ENCODE measurements at regions not wholly inside any gene's neighbourhood (a gene's known extent, or its start where the extent isn't known, plus 50 kb on each side); places are given as distances from the start of the nearest gene placed in this dataset.

DNA sequence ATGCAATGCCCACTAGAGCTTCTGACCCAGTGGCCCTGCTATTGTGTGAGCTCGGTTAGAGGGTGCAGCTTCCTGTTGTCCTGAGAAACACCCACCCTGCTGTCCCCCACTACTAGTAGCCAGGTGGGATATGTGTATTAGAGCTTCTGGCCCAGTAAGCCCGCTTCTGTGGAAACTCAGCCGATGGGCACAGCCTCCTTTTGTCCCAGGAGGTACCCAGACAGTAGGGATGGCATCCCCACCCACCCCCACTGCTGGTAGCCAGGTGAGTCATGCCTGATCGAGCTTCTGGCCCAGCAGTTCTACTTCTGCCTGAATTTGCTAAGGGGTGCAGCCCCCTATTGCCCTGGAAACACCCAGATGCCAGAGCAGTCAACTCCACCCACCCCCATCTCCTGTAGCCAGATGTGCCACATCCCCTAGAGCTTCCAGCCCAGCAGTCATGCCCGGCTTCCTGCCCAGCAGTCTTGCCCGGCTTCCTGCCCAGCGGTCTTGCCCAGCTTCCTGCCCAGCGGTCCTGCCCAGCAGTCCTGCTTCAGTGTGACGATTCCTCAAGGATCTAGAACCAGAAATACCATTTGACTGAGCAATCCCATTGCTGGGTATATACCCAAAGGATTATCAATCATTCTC lies 162.7 kb upstream of the KLF8 start:
- Histone ChIP-seq H3K79me2 (no peaks in the 10 kb centered on the region), H3K4me2 (no peak overlapping the region), H3K27ac (no peak overlapping the region), H4K20me1 (ENCODE audit: insufficient read depth, poor library complexity, severe bottlenecking) (no peaks in the 10 kb centered on the region), H3K4me1 (ENCODE audit: insufficient read depth) (no peaks in the 10 kb centered on the region), H3K9me2 (replicated peaks; ENCODE audit: insufficient read depth) (no peaks in the 10 kb centered on the region), H3K4me3 (no peak overlapping the region), H3K27me3 (no peaks in the 10 kb centered on the region), H3K36me3 (replicated peaks; ENCODE audit: insufficient read depth, low read depth) (no peaks in the 10 kb centered on the region), H2AFZ (no peak overlapping the region), H3K9me3 (ENCODE audit: low read depth) (peaks cover 6% of the 10 kb centered on the region)
- DNase-seq (ENCODE audit: low spot score): no peak
- TF ChIP-seq CTCF (IDR thresholded peaks at IDR 0.05; ENCODE audit: poor library complexity): no peak
- TF ChIP-seq EZH2phosphoT487 (IDR thresholded peaks at IDR 0.05; ENCODE audit: low read depth, severe bottlenecking, unreplicated experiment): no peak
- no peak for TF ChIP-seq EZH2 (IDR thresholded peaks at IDR 0.05; ENCODE audit: borderline replicate concordance)
- 68% methylated on average over 9 of the region's 9 CpGs for WGBS (ENCODE audit: low lambda C conversion rate, missing lambda C conversion rate)

GRCh38 chrX:56089376-56089775 lies 142.8 kb upstream of the KLF8 start:
- 45% methylated on average over 2 of the region's 2 CpGs for WGBS (ENCODE audit: low lambda C conversion rate, missing lambda C conversion rate)
- H3K9me2 ChIP-seq (replicated peaks; ENCODE audit: insufficient read depth): no peaks in the 10 kb centered on the region
- no peaks in the 10 kb centered on the region for H3K9me3 ChIP-seq (ENCODE audit: low read depth)
- H3K4me3 ChIP-seq: no peak overlapping the region
- TF ChIP-seq EZH2 (IDR thresholded peaks at IDR 0.05; ENCODE audit: borderline replicate concordance): no peak
- H3K27me3 ChIP-seq: no peaks in the 10 kb centered on the region
- H3K27ac ChIP-seq: no peak overlapping the region
- no peak overlapping the region for H3K4me2 ChIP-seq
- no peaks in the 10 kb centered on the region for H4K20me1 ChIP-seq (ENCODE audit: insufficient read depth, poor library complexity, severe bottlenecking)
- no peak overlapping the region for H2AFZ ChIP-seq
- no peaks in the 10 kb centered on the region for H3K36me3 ChIP-seq (replicated peaks; ENCODE audit: insufficient read depth, low read depth)
- no peak for DNase-seq (ENCODE audit: low spot score)
- no peaks in the 10 kb centered on the region for H3K79me2 ChIP-seq
- no peaks in the 10 kb centered on the region for H3K4me1 ChIP-seq (ENCODE audit: insufficient read depth)

DNA sequence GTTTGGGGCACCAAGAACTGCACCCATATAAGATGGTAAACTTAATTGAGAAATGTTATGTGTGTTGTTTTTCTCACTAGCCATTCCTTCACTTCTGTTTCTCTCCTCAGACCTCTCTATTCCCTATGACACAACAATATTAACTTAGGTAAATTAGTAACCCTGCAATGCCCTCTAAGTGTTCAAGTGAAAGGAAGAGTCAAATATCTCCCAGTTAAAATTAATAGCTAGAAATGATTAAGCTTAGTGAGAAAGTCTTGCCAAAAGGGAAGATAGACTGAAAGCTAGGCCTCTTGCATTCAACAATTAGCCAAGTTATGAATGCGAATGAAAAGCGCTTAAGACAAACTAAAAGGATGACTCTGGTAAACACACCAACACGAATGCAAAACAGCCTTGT lies 132.9 kb upstream of the KLF8 start:
- no peak overlapping the region for H3K4me3 ChIP-seq
- no peaks in the 10 kb centered on the region for H3K9me2 ChIP-seq (replicated peaks; ENCODE audit: insufficient read depth)
- H3K79me2 ChIP-seq: no peaks in the 10 kb centered on the region
- H3K27me3 ChIP-seq: no peaks in the 10 kb centered on the region
- H4K20me1 ChIP-seq (ENCODE audit: insufficient read depth, poor library complexity, severe bottlenecking): no peaks in the 10 kb centered on the region
- no peaks in the 10 kb centered on the region for H3K4me1 ChIP-seq (ENCODE audit: insufficient read depth)
- whole genome bisulfite sequencing (ENCODE audit: low lambda C conversion rate, missing lambda C conversion rate): 77% methylated on average over 3 of the region's 3 CpGs
- no peak for TF ChIP-seq EZH2phosphoT487 (IDR thresholded peaks at IDR 0.05; ENCODE audit: low read depth, severe bottlenecking, unreplicated experiment)
- no peak for TF ChIP-seq EZH2 (IDR thresholded peaks at IDR 0.05; ENCODE audit: borderline replicate concordance)
- no peak for TF ChIP-seq CTCF (IDR thresholded peaks at IDR 0.05; ENCODE audit: poor library complexity)
- H3K4me2 ChIP-seq: no peak overlapping the region
- H2AFZ ChIP-seq: no peak overlapping the region
- no peak for DNase-seq (ENCODE audit: low spot score)
- no peak overlapping the region for H3K27ac ChIP-seq
- H3K36me3 ChIP-seq (replicated peaks; ENCODE audit: insufficient read depth, low read depth): no peaks in the 10 kb centered on the region
- H3K9me3 ChIP-seq (ENCODE audit: low read depth): peaks cover 6% of the 10 kb centered on the region

- Histone ChIP-seq H3K4me2 (no peak overlapping the region), H3K4me1 (ENCODE audit: insufficient read depth) (no peaks in the 10 kb centered on the region), H3K36me3 (replicated peaks; ENCODE audit: insufficient read depth, low read depth) (no peaks in the 10 kb centered on the region), H3K4me3 (no peak overlapping the region), H3K9me3 (ENCODE audit: low read depth) (no peaks in the 10 kb centered on the region), H3K27me3 (no peaks in the 10 kb centered on the region), H2AFZ (no peak overlapping the region), H4K20me1 (ENCODE audit: insufficient read depth, poor library complexity, severe bottlenecking) (no peaks in the 10 kb centered on the region), H3K27ac (no peak overlapping the region), H3K9me2 (replicated peaks; ENCODE audit: insufficient read depth) (no peaks in the 10 kb centered on the region), H3K79me2 (no peaks in the 10 kb centered on the region)
- no peak for TF ChIP-seq CTCF (IDR thresholded peaks at IDR 0.05; ENCODE audit: poor library complexity)
- TF ChIP-seq EZH2 (IDR thresholded peaks at IDR 0.05; ENCODE audit: borderline replicate concordance): no peak
- TF ChIP-seq EZH2phosphoT487 (IDR thresholded peaks at IDR 0.05; ENCODE audit: low read depth, severe bottlenecking, unreplicated experiment): no peak
- WGBS (ENCODE audit: low lambda C conversion rate, missing lambda C conversion rate): 82% methylated on average over 12 of the region's 12 CpGs
- no peak for DNase-seq (ENCODE audit: low spot score)
These were observed 124.8 kb upstream of the KLF8 start for GRCh38 chrX:56107320-56107719.
